Tibial nerve (tissue), 4 donors: ENCODE measurements at regions not wholly inside any gene's neighbourhood (a gene's known extent, or its start where the extent isn't known, plus 50 kb on each side); places are given as distances from the start of the nearest gene placed in this dataset.
A peak's percentile ranks its signal among the peaks of the same experiment; 100 is the strongest.
"Not testable (repeated sequence)": the region's sequence is repeated elsewhere in the genome, so short reads cannot be mapped to it uniquely, and the experiment has no call there.

ENCODE experiments used
- DNase-seq, 2 donors: peaks; one replicate each; pipeline ENCODE4 v3.0.0-alpha.2; 2019; ENCODE audit warnings: low spot score in 2 of 2
- H3K27ac ChIP-seq, 4 donors: fragments of 200-600 bp; sonication (generic) in 3 of 4; one replicate each; pipeline ENCODE4 v1.5.1; 2017 to 2019; ENCODE audit warnings: mild to moderate bottlenecking in 1 of 4
- H3K27me3 ChIP-seq, 2 donors: fragments of 200-600 bp; sonication (generic) in 1 of 2; one replicate each; pipeline versions ENCODE4 v1.5.1 to v1.6.0; 2017 to 2019
- H3K36me3 ChIP-seq, 3 donors: fragments of 200-600 bp; sonication (generic); one replicate each; pipeline ENCODE4 v1.5.1; 2018 to 2019
- H3K4me1 ChIP-seq, 4 donors: fragments of 200-600 bp; sonication (generic) in 3 of 4; one replicate each; pipeline ENCODE4 v1.5.1; 2017 to 2019
- H3K4me3 ChIP-seq, 4 donors: fragments of 200-600 bp; sonication (generic) in 3 of 4; one replicate each; pipeline ENCODE4 v1.5.1; 2017 to 2019; ENCODE audit warnings: mild to moderate bottlenecking in 1 of 4, moderate library complexity in 1 of 4
- H3K9me3 ChIP-seq, 4 donors: fragments of 200-600 bp; sonication (generic) in 3 of 4; one replicate each; pipeline ENCODE4 v1.5.1; 2017 to 2019
- EP300 ChIP-seq, 2 donors: sonication (generic); formaldehyde crosslinking; IDR thresholded peaks; one replicate each; pipeline ENCODE4 v1.6.1; 2017; ENCODE audit warnings: antibody characterized with exemption in 2 of 2, mild to moderate bottlenecking in 1 of 2
- POLR2A ChIP-seq, 2 donors: fragments of 450-650 bp; IDR thresholded peaks; one replicate each; pipeline ENCODE4 v1.6.1; 2017; ENCODE audit warnings: antibody characterized with exemption in 2 of 2, mild to moderate bottlenecking in 2 of 2, moderate library complexity in 2 of 2
- WGBS, 2 donors: methylation state at CpG; one replicate each; pipeline ENCODE4 v1.1.5; 2018; 5-methylcytosine and 5-hydroxymethylcytosine counted together
- TF ChIP-seq, protein P1 (sequence below), 5 experiments: fragments of 200-600 bp in 3 of 5; fragments of 450-650 bp in 2 of 5; sonication (generic) in 3 of 5; IDR thresholded peaks; one replicate each; pipeline ENCODE4 v1.5.1; 2016 to 2019; ENCODE audit warnings: antibody characterized with exemption in 5 of 5, mild to moderate bottlenecking in 3 of 5, moderate library complexity in 2 of 5

- no peak for TF ChIP-seq POLR2A (IDR thresholded peaks at IDR 0.05)
- no peak for TF ChIP-seq EP300 (IDR thresholded peaks at IDR 0.05)
- TF ChIP-seq, protein P1, sequence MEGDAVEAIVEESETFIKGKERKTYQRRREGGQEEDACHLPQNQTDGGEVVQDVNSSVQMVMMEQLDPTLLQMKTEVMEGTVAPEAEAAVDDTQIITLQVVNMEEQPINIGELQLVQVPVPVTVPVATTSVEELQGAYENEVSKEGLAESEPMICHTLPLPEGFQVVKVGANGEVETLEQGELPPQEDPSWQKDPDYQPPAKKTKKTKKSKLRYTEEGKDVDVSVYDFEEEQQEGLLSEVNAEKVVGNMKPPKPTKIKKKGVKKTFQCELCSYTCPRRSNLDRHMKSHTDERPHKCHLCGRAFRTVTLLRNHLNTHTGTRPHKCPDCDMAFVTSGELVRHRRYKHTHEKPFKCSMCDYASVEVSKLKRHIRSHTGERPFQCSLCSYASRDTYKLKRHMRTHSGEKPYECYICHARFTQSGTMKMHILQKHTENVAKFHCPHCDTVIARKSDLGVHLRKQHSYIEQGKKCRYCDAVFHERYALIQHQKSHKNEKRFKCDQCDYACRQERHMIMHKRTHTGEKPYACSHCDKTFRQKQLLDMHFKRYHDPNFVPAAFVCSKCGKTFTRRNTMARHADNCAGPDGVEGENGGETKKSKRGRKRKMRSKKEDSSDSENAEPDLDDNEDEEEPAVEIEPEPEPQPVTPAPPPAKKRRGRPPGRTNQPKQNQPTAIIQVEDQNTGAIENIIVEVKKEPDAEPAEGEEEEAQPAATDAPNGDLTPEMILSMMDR (IDR thresholded peaks at IDR 0.05) = no peak
- 69 to 82% methylated on average over 3 of the region's 3 CpGs for WGBS, 2 donors
These were observed 364.5 kb upstream of the CITED2 start for GRCh38 chr6:139738801-139739455.

GRCh38 chr6:139736325-139736906 lies 362.0 kb upstream of the CITED2 start:
- no peak for DNase-seq
- H3K27ac ChIP-seq = no peak overlapping the region
- 77 to 92% methylated on average over 2 of the region's 2 CpGs for WGBS, 2 donors
- no peaks in the 10 kb centered on the region for H3K27me3 ChIP-seq
- H3K4me1 ChIP-seq = peaks cover 0 to 3% (median 0%) of the 10 kb centered on the region in 4 donors
- H3K9me3 ChIP-seq = no peaks in the 10 kb centered on the region
- TF ChIP-seq POLR2A (IDR thresholded peaks at IDR 0.05) = no peak
- no peak for TF ChIP-seq EP300 (IDR thresholded peaks at IDR 0.05)
- TF ChIP-seq, protein P1 (IDR thresholded peaks at IDR 0.05) = no peak
- no peaks in the 10 kb centered on the region for H3K36me3 ChIP-seq
- no peak overlapping the region for H3K4me3 ChIP-seq

More at GRCh38 chr6:139738801-139739455, 364.5 kb upstream of the CITED2 start:
- DNase-seq = no peak
- H3K4me3 ChIP-seq = no peak overlapping the region
- no peaks in the 10 kb centered on the region for H3K4me1 ChIP-seq
- H3K36me3 ChIP-seq = no peaks in the 10 kb centered on the region
- H3K9me3 ChIP-seq = no peaks in the 10 kb centered on the region
- H3K27me3 ChIP-seq = no peaks in the 10 kb centered on the region
- no peak overlapping the region for H3K27ac ChIP-seq

- TF ChIP-seq, protein P1 (IDR thresholded peaks at IDR 0.05) = no peak
- TF ChIP-seq POLR2A (IDR thresholded peaks at IDR 0.05) (no peak), EP300 (IDR thresholded peaks at IDR 0.05) (no peak)
These were observed 358.0 kb upstream of the CITED2 start for GRCh38 chr6:139732451-139732850.

DNA sequence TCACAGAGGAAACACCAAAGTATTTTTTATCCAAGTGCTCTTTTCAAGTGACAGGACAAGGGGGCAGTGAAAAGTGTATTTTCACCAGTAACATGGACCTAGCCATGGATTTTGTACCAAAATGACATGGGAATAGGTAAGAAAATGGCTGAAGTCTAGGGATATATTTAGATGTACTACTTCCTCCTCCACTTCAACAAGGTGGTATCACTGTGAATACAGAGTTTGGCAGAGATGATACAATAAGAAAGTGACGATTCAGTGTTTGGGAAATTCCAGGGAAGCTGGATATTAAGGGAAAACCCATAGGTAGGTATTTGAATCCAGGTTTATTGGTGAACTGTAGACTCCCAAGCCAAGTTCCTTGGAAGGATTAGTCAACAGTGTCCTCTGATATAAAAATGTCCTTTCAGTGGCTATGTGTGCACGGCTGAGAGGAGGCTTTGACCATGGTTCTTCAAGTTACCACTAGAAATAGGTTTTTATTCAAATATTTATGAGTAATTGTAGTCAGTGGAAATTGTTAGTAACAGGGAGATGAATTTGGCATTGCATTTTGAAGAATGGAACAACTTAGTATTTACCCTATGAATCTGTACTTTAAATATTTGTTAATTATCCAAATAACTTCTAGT lies 356.0 kb upstream of the CITED2 start:
- H3K4me1 ChIP-seq = peaks cover 0 to 3% (median 0%) of the 10 kb centered on the region in 4 donors
- no peaks in the 10 kb centered on the region for H3K36me3 ChIP-seq
- H3K27ac ChIP-seq = no peak overlapping the region
- no peak for TF ChIP-seq POLR2A (IDR thresholded peaks at IDR 0.05)
- TF ChIP-seq, protein P1 (IDR thresholded peaks at IDR 0.05) = no peak
- no peak for TF ChIP-seq EP300 (IDR thresholded peaks at IDR 0.05)
- WGBS, 2 donors = 80 to 84% methylated on average over 2 of the region's 2 CpGs
- no peaks in the 10 kb centered on the region for H3K27me3 ChIP-seq
- H3K4me3 ChIP-seq = no peak overlapping the region
- H3K9me3 ChIP-seq = no peaks in the 10 kb centered on the region
- no peak for DNase-seq

More at GRCh38 chr6:139732451-139732850, 358.0 kb upstream of the CITED2 start:
- H3K4me1 ChIP-seq = peaks cover 0 to 3% (median 0%) of the 10 kb centered on the region in 4 donors
- H3K36me3 ChIP-seq = no peaks in the 10 kb centered on the region
- DNase-seq = peak in 1 of 2 donors; percentile 33
- no peaks in the 10 kb centered on the region for H3K27me3 ChIP-seq
- no peak overlapping the region for H3K4me3 ChIP-seq
- no peak overlapping the region for H3K27ac ChIP-seq
- 50 to 62% methylated on average over 3 of the region's 3 CpGs for WGBS, 2 donors
- no peaks in the 10 kb centered on the region for H3K9me3 ChIP-seq

DNA sequence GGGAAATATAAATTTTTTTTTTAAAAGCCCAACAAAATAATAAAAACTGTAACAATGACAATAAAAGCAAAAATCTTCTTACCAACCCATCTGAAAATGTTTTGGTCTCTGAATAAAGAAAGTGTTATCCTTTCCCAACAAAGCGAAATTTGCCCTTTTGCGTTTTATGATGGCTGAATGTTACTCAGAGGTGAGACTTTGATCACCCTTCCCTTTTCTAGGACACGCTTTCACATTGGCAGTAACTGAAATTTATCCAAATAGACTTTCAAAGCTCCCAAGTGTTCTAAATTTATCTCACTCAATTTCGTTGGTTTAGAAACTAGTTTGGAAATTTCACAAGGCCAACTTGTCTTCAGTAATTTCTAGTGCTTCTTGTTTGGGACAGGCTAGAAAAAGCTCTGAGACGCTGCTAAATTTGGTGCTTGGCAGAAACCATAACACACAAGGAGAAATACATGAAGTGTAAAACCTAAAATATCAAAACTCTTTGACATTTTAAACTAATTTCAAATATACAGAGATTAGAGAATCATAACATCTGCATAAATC lies 354.5 kb upstream of the CITED2 start:
- H3K27me3 ChIP-seq = no peaks in the 10 kb centered on the region
- no peak overlapping the region for H3K4me3 ChIP-seq
- TF ChIP-seq POLR2A (IDR thresholded peaks at IDR 0.05) (no peak), EP300 (IDR thresholded peaks at IDR 0.05) (no peak)
- TF ChIP-seq, protein P1 (IDR thresholded peaks at IDR 0.05) = no peak
- no peaks in the 10 kb centered on the region for H3K9me3 ChIP-seq
- WGBS, 2 donors = 56 to 57% methylated on average over 5 of the region's 5 CpGs
- no peak for DNase-seq
- no peaks in the 10 kb centered on the region for H3K36me3 ChIP-seq
- H3K4me1 ChIP-seq = peaks cover 0 to 3% (median 0%) of the 10 kb centered on the region in 4 donors
- no peak overlapping the region for H3K27ac ChIP-seq

DNA sequence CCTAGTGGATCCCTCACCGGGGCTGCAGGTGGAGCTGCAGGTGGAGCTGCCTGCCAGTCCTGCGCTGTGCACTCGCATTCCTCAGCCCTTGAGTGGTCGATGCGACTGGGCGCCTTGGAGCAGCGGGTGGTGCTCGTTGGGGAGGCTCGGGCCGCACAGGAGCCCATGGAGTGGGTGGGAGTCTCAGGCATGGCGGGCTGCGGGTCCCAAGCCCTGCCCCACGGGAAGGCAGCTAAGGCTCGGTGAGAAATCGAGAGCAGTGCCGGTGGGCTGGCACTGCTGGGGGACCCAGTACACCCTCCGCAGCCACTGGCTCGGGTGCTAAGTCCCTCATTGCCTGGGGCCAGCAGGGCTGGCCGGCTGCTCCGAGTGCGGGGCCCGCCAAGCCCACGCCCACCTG lies 351.8 kb upstream of the CITED2 start:
- not testable (repeated sequence) for H3K4me3 ChIP-seq, H3K27ac ChIP-seq, DNase-seq, H3K4me1 ChIP-seq, H3K27me3 ChIP-seq, H3K9me3 ChIP-seq, H3K36me3 ChIP-seq
- 88 to 91% methylated on average over 10 to 17 of the region's 23 CpGs for WGBS, 2 donors
